Skin of body (tissue), 1 donor: ENCODE measurements at regions not wholly inside any gene's neighbourhood (a gene's known extent, or its start where the extent isn't known, plus 50 kb on each side); places are given as distances from the start of the nearest gene placed in this dataset.

Source experiments
- DNase-seq: peaks from one replicate; lab custom pipeline; 2025; lab: John Stamatoyannopoulos, UW

DNA sequence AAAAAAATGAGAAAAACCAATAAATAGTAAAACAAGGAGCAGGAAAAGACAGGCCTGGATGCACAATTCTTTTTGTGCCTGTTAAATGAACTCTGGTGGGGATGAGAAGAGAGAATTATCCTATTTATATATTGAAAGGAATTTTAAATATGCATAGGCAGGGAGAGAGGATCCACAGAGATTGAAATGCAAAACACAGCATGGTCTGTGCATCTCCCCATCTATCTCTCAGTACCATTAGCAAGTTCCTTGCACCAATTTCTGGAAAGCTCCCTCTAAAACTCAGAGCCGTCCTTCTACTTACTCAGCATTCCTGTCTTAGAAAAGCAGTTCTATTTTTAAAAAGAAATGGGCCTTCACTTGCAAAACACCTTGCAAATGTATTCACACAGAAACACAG, 502.3 kb upstream of the KLHL29 start:
- no peak for DNase-seq

DNA sequence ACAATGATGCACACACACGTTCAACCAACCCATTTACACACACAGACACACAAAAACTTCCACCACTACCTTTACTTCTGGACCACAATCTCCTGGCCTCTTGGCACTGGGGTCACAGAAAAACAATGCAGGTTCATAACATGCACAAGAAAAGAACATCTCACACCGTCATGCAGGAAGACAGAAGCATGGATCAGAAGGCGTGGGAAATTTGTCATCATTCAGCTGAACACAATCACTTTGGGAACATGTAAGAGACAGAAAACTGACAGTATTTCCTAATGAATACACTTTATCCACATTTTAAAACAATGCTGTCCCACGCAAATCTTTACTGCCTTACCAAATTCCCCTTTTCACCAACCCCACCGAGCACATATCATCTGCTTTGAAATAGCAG, 501.9 kb upstream of the KLHL29 start:
- no peak for DNase-seq

DNA sequence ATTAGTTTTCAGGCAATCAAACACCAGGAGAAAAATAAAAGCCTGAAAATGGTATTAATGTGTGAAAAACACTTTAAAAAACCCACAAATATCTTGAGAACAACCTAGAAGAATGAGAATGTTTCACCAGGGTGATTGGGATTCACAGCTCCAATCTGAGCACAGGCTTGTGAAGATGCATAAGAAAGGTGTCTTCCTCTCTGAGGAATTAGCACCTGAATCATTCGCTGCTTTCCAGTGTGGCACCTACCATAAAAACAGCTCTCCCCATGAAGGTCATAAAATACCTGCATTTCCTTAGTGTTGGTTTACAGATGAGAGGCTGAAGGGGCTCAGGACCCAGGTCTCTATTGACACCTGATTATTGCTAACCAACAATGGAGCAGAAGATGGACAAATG, 499.7 kb upstream of the KLHL29 start:
- DNase-seq: no peak

DNA sequence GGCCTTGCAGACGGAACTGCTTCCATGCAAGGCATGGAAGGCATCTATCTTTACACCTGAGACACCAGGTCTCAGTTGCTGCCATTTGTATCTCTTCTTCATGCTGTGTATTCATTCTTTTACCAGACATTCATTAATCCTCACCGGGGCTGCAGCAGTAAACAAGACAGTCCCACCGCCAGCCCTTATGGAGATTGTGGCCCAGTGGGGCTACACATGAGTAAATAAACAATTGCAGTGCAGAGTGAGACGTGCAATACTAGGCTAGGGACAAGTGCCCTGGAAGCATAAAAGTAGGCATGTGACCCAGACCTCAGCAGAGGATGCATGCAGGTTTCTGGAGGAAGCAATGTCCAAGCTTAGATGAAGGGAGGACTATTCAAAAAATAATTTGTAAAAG, 497.6 kb upstream of the KLHL29 start:
- no peak for DNase-seq

DNA sequence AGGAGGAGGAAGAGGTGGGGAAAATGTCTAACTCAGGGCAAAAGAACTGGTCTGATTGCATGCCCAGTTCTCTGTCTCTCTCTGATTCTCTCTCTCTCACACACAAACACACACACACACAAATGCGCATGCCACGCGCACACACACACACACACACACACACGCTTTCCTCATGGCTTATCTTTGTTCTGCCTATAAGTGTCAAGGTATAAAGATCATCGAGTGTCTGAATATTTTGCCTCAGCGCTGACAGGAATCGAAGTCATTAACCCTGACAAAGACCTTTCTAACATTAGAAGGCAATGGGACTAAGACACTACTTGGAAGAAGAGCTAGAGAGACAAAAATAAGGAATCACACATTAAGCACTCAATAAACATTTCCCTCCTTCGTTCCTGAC, 497.1 kb upstream of the KLHL29 start:
- no peak for DNase-seq

DNA sequence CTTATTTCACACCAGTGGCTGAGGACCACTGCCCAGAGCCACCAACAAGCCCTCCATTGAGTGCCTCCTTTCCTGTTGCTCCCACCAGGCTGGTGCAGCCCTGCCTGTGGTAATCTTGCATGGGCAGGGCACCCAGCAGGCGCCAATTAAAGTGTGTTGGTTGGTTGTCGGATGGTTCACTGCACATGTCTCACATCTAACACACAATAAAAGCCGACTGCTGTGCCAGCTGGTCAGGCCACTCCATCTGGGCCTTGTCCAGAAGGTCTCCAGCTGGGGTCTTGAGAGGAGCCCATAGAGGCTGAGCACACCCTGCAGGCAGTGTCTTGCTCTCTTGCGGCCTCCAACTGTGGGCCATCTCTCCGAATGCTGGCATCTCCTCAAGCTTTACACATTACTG, 494.8 kb upstream of the KLHL29 start:
- no peak for DNase-seq

DNA sequence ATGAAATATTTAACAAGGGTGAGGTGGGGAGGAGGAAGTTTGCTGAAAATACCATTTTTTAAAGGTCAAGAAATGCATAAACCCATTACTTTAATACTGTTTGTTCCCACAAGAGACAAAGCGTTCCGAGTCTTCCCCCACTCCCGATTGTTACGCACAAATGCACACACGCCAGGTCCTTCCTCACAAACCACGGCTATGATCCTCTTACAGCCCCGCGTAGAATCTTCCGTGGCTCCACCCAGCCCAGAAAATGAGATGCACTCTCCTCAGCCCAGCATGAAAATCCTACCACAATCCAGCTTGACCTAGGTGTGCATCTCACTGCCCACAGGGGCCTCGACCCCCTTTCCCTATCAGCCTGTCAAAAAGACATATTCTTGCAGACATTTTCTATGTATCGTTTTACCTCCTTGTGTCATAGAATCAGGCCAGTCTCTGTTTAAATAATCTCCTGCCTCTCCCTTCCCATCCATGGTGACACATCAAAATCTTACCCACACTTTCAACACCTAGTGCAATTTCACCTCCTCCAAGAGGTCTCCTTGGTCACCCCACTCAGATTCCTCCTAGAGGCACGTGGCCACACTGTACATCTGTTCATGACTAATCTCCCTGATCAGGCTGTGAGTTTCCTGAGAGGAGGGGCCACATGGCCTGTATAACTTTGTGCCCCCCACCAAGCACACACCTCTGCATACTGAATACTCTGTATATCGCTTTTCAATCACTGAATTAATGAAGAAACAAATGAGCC, 491.0 kb upstream of the KLHL29 start:
- no peak for DNase-seq

DNA sequence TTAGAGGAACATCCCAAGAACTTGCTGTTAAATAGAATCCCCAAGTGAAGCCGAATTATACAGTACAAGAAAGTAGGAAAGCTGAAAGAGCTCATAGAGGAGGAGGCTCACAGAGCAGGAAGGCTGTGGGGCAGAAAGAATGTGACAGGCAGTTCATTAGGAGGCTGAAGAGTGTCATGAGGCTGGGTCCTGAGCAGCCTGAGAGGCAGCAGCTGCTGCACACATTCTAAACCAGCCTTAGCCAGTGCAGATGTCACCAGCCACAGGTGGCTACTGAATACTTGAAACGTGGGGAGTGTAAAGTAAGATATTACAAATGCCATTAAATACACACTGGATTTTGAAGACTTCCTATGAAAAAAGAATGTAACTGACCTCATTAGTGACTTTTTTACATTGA, 490.2 kb upstream of the KLHL29 start:
- DNase-seq: no peak

DNA sequence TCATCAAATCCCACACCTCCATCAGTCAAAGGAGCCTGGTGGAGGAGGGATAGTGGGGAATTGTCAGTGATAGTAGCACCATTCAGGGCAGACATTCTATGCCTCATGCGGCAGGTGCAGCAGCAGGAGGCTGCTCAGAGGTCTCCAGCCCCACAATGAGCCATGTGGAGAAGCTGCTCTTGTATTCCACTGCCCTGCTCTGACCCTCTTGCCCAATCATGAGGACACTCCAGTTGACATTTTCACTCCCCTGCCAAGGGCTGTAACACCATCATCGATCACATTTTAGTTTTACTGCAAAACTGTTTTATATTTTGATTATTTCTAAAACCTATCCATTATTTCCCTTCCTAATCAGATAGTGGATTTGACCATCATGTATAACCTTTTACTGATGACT, 487.6 kb upstream of the KLHL29 start:
- DNase-seq: no peak

DNA sequence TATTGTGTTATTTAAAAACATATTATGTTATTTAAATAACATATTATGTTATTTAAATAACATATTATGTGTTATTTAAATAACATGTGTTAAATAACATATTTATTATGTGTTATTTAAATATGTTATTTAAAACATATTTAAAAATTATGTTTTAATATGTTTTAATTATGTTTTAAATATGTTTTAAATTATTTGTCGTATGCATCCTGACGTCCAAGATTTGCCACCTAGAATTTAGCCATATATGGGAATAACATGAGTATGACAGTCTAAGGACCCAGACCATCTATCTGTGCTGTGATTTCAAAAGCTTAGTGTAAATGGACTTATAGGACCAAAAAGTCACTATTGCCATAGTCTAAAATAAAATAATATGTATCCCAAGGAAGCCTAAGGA, 484.3 kb upstream of the KLHL29 start:
- no peak for DNase-seq

DNA sequence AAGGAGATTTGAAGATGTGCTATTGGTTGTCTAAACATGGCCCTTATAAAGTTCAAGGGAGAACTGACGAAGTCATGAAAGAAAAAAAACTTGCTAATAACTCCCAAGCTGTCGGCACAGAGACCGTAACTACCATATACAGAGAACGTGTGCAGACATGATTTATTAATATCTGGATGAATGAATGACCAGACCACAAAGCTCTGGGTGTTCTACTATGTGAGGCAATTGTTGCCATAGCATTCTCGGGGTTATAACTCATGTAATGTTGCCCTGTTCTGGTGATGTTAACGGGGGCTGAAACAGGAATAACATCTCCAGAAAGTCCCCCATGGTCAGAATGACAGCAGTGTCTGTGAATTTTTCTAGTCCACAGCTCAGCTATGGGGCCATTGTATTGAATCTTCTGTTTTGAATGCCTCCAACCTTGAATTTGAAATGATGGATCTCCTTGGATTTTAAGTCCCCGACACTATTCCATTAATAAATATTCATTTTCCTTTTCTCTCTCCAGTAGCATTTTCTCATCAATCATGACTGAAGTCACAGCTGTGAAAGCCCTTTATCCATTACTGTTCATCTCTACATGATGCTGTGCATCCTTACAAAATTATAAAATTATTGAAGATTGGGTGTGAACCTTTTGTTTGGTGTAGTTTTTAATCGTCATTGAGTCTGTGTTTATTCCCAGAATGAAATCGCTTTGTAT, 483.4 kb upstream of the KLHL29 start:
- no peak for DNase-seq

DNA sequence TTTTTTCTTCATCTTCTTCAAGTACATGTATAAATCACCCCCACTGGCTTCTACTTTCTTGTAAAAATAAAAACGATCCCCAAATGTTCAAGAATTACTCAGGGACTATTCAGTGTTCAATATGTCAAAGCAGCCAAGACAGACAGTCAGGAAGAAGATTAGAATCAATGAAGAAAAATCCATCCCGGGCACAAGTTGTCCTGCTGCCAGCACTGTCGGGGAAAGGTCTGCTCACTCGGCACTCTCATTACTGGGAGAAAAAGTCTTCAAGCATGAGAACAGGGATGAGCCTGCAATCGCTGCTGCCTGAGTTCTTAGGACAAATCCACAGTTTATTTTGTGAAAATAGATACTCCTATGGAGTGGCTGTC, 482.8 kb upstream of the KLHL29 start:
- no peak for DNase-seq

DNA sequence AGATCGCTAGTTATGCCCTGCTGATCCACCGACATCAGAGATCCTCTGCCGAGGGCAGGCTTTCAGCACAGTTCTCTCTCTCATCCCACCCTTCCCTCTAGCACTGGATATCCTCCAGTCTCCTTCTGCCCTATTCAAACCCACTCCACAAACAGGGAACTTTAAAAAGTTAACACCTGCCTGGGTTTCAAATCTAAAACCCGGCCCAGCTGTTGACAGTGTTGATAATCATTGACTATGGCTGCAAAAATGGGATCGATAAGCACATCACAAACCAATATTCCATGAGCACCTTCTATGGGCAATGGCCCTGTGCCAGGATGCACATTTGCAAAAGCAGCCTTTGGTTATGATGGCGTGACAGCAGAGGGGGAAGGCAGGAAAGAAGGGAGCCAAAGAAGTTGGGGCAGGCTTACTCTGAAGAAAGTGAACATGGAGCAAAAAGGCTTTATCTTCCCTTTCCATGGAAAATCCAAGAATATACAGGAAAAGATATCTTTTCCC, 482.3 kb upstream of the KLHL29 start:
- DNase-seq: no peak

DNA sequence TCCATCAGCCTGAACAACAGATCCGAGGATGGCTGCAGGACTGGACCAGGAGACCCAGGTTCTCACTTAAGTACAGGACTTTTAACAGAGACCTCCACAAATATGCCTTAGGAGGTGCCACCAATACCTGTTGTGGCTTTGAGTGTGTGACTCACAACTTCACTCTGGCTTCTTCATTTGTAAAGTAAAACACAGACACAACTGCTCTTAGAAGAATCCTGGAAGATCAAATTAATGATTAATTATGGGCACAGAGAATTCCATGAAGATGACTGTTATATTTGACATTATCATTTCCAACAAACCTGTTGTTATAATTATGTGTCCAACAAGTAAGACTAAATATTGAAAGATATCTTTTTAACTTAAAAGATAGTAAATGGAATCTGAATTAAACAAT, 481.4 kb upstream of the KLHL29 start:
- DNase-seq: no peak

DNA sequence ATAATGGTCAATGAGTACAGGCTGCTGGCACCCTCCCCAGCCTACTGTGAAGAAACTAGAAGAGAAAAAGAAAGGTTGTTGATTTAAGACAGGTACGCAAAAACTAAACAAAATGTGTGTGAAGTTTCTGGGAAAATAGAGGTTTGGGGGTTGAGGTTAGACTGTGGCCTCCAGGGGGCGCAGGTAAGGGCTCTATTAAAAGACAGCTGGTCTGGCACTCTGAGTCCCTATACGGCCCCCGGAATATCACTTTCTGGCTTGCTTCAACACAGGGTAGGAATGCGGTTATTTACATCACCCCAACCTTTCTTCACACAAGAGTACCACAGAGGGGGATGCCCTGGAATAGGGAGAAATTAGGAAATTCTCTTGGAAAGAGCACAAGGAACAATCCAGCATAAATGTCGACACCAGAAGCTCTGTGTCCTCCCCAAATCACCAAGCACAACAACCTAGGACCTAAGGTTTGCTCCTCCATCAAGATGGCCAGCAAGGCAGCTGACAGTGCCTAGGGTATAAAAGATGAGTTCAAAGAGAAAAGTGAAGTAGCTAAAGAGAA, 480.8 kb upstream of the KLHL29 start:
- no peak for DNase-seq

DNA sequence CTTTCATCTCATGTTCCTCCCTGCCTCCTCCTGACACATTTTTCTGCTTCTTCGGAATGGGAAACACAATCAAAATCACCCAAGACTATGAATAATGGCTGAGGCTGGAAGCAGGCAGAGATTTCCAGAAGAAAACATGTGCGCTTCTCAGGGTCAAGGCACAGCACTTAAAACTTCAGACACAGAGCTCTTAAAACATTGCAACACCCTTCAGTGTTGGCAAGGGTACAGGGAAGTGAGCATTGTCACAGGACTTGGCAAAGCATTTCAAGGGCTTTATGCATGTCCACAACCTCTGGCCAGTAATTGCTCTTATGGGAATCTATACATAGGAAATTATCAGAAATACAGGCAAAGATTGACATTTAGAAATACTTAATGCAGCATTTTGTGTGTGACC, 477.6 kb upstream of the KLHL29 start:
- DNase-seq: peak; percentile 11

DNA sequence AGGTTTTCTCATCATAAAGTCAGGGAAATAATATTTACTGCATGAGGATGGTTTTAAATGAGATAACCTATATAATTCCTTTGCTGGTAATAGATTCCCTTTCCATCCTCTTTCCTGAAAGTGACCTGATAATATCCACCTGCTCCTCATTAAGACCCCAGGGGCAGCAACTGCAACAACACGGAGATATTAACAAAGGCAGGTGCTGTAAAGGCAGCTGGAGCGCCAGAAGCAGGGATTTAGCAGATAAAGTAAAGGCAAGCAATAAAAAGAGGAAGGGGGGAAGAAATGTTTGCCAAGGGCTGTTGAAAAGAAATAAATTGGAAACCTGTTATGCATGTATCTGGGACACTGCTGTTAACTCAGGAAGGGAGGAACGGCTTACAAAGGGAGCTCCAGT, 472.6 kb upstream of the KLHL29 start:
- DNase-seq: no peak

DNA sequence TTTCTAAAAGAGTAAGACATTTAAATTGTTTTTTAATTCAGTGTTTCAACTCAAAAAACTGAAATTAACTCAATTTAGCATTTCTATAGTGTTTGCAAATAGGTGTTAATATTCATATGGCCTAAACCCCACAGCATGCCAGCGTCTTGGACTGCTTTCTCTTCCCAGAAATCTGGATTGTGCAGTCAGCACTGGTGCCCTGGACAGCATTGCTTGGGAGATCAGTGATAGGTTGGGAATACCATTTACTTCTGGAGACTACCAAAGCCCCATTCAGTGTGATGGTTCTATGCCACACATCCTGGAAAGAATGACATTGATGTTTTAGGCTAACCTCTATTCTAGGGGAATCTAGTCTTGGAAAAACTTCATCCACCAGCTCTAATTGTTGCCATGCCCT, 455.0 kb upstream of the KLHL29 start:
- DNase-seq: no peak

DNA sequence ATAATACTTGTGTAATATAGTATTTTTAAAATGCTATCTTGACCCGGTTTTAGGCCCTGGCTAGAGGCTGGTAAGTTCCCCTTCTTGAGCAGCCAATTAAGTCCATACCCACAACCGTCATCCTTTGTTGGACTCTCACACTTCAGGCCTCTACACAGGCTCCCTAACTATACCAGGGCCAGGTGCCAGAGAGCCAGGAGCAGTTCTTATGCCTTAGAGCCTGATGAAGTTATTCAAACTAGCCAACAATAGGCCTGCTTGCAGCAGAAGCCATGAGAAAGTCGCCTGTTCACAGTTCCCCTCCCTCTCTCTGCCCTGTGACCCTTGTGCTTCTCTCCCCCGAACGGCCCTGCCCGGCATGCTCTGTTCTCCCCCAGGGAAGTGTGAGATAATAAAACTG, 454.2 kb upstream of the KLHL29 start:
- no peak for DNase-seq

DNA sequence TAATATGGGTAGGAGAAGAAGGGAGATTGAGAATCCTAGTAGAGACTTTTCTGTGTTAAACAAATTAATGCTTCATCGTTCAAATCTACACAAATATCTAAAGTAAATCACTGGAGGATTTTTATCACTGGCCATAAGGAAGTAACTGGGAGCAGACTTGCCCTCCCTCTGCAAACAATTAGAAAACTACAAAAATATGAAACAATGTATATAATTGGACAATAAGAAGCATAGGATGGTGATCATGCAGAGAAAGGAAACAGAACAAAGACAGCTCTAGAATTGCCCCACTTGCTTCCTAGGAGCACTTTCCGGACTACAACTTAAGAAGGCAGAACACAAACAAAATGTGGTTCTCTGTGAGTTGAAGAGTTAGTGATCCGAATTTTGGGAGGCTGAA, 452.7 kb upstream of the KLHL29 start:
- DNase-seq: no peak

DNA sequence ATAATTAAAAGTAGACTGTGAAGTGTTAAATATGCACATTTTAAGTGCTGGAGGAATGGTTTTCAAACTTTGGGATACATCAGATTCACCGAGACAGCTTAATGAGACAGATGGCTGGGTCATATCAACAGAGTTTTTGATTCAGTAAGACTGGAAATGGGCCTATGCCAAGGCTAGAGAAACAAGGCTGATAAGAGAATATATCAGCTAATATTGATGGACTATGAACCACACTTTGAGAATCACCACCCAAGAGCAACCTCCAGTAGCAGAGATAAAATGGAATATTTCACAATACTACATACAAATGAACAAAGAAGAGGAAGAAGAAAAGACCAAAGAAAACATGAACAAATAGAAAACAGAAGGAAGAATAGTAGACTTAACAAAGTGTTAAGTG, 450.2 kb upstream of the KLHL29 start:
- no peak for DNase-seq

DNA sequence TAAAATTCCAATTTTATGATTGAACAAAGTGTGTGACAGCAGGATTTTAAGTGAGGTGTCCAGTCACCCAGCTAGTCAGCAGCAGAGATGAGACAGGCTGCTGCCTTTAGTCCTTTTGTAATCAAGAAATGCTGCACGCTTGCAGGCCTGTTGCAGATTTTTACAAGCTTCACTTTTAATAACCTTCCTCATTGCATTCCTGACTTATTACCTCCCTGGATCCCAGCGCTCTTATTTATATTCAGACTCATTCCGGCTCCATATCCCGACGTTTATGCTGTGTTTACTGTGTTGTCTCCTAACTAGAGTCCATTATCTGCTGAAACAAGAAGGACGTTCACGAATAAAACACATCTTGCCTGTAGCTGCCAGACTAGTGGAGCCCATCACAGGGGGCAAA, 442.5 kb upstream of the KLHL29 start:
- no peak for DNase-seq

DNA sequence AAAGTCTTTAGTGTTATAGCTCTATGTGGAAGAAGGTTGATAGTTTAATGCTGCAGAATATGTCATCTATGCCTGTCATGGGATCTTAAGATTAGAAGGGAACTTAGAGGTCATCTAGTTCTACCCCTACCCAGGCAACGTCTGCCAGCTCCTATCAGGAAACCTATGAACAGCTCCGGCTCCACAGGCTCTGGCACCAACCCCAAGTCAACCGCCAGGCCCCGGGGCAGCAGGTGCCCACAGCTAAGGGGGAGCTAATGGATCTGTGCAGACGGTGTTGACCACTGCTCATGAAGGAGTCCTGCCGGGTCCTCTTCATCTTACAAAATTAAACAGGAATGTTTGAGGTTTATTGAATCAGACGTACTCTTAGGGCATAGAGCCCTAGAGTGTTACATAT, 440.8 kb upstream of the KLHL29 start:
- no peak for DNase-seq
